ENCODE measurements at regions not wholly inside any gene's neighbourhood (a gene's known extent, or its start where the extent isn't known, plus 50 kb on each side); places are given as distances from the start of the nearest gene placed in this dataset.

DNA sequence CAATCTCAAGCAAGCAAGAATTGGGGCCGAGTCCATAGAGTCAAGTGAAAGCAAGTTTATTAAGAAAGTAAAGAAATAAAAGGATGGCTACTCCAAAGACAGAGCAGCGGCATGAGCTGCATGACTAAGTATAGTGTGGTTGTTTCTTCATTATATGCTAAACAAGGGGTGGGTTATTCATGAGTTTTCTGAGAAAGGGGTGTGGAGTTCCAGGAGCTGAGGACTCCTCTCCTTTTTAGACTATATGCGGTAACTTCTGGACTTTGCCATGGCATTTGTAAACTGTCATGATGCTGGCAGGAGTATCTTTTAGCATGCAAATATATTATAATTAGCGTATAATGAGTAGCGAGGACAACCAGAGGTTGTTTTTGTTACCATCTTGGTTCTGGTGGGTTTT, 819.9 kb downstream of the KCNJ2 start:
- no peak for ATAC-seq
- Histone ChIP-seq H3K4me1 (no peaks in the 10 kb centered on the region), H3K36me3 (no peaks in the 10 kb centered on the region), H3K9me3 (no peaks in the 10 kb centered on the region), H3K4me3 (no peak overlapping the region), H3K27ac (no peak overlapping the region), H3K27me3 (no peaks in the 10 kb centered on the region)
- WGBS (ENCODE audit: insufficient coverage, low coverage, low lambda C conversion rate, missing lambda C conversion rate): 71% methylated on average over 2 of the region's 5 CpGs
- TF ChIP-seq POLR2A (IDR thresholded peaks at IDR 0.05): no peak
- TF ChIP-seq, protein P1, sequence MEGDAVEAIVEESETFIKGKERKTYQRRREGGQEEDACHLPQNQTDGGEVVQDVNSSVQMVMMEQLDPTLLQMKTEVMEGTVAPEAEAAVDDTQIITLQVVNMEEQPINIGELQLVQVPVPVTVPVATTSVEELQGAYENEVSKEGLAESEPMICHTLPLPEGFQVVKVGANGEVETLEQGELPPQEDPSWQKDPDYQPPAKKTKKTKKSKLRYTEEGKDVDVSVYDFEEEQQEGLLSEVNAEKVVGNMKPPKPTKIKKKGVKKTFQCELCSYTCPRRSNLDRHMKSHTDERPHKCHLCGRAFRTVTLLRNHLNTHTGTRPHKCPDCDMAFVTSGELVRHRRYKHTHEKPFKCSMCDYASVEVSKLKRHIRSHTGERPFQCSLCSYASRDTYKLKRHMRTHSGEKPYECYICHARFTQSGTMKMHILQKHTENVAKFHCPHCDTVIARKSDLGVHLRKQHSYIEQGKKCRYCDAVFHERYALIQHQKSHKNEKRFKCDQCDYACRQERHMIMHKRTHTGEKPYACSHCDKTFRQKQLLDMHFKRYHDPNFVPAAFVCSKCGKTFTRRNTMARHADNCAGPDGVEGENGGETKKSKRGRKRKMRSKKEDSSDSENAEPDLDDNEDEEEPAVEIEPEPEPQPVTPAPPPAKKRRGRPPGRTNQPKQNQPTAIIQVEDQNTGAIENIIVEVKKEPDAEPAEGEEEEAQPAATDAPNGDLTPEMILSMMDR (IDR thresholded peaks at IDR 0.05): no peak
- DNase-seq: no peak
- intact Hi-C loops (cut with DNase I): no loop called here

DNA sequence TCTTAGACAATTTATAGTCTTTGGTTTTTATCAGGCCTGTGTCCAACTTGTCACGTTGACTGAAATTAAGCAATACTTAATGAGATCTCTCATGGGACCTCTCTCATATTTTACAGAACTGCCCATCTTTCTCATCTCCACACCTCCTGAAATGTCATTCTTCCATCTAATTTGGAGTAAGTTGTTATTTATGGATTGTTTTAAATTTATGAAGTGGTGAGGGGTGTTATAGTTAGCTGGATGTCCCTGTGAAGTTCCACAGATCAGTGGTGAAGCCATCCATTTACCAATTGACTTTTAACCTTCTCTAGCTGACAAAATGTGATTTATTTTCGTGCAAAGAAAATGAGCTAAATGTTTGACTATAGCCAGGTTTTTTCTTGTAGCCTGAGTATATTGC, 824.9 kb downstream of the KCNJ2 start:
- Histone ChIP-seq H3K4me1 (no peaks in the 10 kb centered on the region), H3K27ac (no peak overlapping the region), H3K4me3 (no peak overlapping the region), H3K36me3 (no peaks in the 10 kb centered on the region), H3K9me3 (no peaks in the 10 kb centered on the region), H3K27me3 (no peaks in the 10 kb centered on the region)
- DNase-seq (no peak), ATAC-seq (no peak)
- no peak for TF ChIP-seq POLR2A (IDR thresholded peaks at IDR 0.05)
- TF ChIP-seq, protein P1 (IDR thresholded peaks at IDR 0.05): no peak
- intact Hi-C loops (cut with DNase I): no loop called here
- WGBS (ENCODE audit: insufficient coverage, low coverage, low lambda C conversion rate, missing lambda C conversion rate): 62% methylated on average over 2 of the region's 2 CpGs

DNA sequence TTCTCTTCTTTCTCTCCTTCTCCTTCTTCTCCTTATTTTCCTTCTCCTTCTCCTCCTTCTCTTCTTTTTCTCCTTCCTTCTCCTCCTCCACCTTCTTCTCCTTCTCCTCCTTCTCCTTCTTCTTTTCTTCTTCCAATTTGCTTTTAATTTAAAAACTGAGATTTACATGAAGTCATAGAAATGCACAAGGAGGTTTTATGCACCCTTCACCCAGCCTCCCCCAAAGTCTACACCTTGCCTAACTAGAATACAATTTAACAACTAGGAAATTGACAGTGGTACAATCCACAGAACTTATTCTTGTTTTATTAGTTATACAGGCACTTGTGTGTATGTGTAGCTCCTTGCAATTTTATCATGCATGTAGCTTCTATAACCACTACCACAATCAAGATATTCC, 826.7 kb downstream of the KCNJ2 start:
- Histone ChIP-seq H3K4me1 (no peaks in the 10 kb centered on the region), H3K36me3 (no peaks in the 10 kb centered on the region), H3K9me3 (no peaks in the 10 kb centered on the region), H3K27ac (no peak overlapping the region), H3K4me3 (no peak overlapping the region), H3K27me3 (no peaks in the 10 kb centered on the region)
- TF ChIP-seq, protein P1 (IDR thresholded peaks at IDR 0.05): no peak
- no peak for TF ChIP-seq POLR2A (IDR thresholded peaks at IDR 0.05)
- intact Hi-C loops (cut with DNase I): no loop called here
- DNase-seq: no peak
- no peak for ATAC-seq

DNA sequence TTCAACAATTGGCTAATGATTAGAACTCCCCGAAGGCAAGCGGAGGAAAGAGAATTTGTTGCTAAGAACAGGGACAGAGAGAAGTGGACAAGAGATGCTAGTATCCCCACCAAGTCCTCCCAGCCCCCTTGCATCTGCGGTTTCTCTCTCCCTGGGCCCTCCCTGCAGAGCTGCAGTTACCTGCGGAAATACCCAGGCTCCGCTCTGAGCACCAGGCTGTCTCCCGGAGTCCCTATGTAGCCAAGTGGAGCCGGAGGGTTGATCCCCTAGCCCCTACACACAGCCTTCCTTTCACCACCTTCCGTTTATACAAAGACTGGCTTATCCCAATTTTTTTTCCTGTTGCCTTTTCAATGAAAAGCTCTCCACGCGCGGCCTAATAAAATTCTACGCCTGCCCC, 834.4 kb downstream of the KCNJ2 start:
- H3K9me3 ChIP-seq: no peaks in the 10 kb centered on the region
- H3K4me1 ChIP-seq: no peaks in the 10 kb centered on the region
- ATAC-seq (no peak), DNase-seq (no peak)
- H3K36me3 ChIP-seq: no peaks in the 10 kb centered on the region
- H3K4me3 ChIP-seq: no peak overlapping the region
- no peak overlapping the region for H3K27ac ChIP-seq
- intact Hi-C loops (cut with DNase I): no loop called here
- no peak for TF ChIP-seq POLR2A (IDR thresholded peaks at IDR 0.05)
- TF ChIP-seq, protein P1 (IDR thresholded peaks at IDR 0.05): no peak
- H3K27me3 ChIP-seq: no peaks in the 10 kb centered on the region
- 70% methylated on average over 10 of the region's 12 CpGs for WGBS (ENCODE audit: insufficient coverage, low coverage, low lambda C conversion rate, missing lambda C conversion rate)

DNA sequence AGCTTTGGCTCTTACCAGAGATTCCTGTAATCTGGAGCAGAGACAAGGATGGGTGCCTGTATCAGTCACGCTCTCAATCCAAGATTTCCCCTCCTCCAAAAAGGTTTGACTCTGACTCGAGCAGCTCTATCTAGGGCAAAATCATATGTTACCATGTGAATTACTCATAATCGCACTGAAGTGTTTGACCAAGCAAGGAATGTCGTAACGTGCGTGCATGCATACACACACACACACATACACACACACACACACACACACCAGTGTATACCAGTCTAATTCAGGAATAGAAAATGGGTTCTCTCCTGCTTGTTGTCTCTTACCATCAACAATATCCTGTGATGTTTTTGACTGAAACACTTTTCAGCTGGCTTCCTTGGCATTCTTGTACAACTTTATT, 835.1 kb downstream of the KCNJ2 start:
- intact Hi-C loops (cut with DNase I): no loop called here
- H3K4me1 ChIP-seq: no peaks in the 10 kb centered on the region
- no peak overlapping the region for H3K27ac ChIP-seq
- 91% methylated on average over 6 of the region's 6 CpGs for WGBS (ENCODE audit: insufficient coverage, low coverage, low lambda C conversion rate, missing lambda C conversion rate)
- H3K27me3 ChIP-seq: no peaks in the 10 kb centered on the region
- H3K9me3 ChIP-seq: no peaks in the 10 kb centered on the region
- no peak for DNase-seq
- H3K36me3 ChIP-seq: no peaks in the 10 kb centered on the region
- no peak for ATAC-seq
- TF ChIP-seq, protein P1 (IDR thresholded peaks at IDR 0.05): no peak
- no peak for TF ChIP-seq POLR2A (IDR thresholded peaks at IDR 0.05)
- no peak overlapping the region for H3K4me3 ChIP-seq
